ENCODE measurements at regions not wholly inside any gene's neighbourhood (a gene's known extent, or its start where the extent isn't known, plus 50 kb on each side); places are given as distances from the start of the nearest gene placed in this dataset.

DNA sequence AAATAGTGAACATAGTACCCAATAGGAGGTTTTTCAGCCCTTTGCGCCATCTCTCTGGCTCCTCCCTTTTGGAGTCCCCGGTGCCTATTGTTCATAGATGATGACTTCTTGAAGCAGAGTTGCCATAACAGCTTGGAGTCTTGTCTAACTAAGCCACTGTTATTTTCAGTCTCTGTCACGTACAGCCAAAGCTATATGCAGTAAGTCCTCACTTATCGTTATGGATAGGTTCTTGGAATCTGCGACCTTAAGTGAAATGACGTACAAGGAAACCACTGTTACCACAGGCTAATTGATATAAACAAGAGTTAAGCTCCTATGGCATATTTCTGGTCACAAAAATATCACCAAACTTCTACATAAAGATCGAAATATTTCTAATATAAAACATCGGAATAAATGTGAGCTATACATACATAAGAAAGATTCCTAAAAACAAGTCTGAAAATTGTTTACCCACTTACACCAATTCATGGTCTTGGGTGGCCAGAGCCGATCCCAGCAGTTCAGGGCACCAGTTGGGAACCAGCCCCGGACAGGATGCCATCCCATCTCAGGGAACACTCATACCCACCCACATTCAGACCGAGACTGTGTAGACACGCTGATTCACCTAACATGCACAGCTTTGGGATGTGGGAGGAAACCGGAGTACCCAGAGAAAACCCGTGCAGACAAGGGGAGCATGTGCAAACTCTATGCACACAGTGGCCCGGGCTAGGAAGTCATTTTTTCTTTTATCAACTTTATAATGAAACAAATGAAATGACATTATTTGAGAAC, 76.0 kb upstream of the PRPS1L1 start:
- TF ChIP-seq MAZ (IDR thresholded peaks at IDR 0.05; ENCODE audit: borderline replicate concordance, low read depth, low read length): no peak
- TF ChIP-seq ZNF302 (CRISPR knock-in tag; IDR thresholded peaks at IDR 0.05): no peak
- no peak for TF ChIP-seq MAFK (IDR thresholded peaks at IDR 0.05; ENCODE audit: partially characterized antibody)
- TF ChIP-seq, protein P1, sequence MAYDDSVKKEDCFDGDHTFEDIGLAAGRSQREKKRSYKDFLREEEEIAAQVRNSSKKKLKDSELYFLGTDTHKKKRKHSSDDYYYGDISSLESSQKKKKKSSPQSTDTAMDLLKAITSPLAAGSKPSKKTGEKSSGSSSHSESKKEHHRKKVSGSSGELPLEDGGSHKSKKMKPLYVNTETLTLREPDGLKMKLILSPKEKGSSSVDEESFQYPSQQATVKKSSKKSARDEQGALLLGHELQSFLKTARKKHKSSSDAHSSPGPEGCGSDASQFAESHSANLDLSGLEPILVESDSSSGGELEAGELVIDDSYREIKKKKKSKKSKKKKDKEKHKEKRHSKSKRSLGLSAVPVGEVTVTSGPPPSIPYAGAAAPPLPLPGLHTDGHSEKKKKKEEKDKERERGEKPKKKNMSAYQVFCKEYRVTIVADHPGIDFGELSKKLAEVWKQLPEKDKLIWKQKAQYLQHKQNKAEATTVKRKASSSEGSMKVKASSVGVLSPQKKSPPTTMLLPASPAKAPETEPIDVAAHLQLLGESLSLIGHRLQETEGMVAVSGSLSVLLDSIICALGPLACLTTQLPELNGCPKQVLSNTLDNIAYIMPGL (CRISPR knock-in tag; IDR thresholded peaks at IDR 0.05; ENCODE audit: borderline replicate concordance): no peak
- no peak for TF ChIP-seq RAD21 (conservative IDR thresholded peaks at IDR 0.05 in 1 of 2, IDR thresholded peaks at IDR 0.05 in 1 of 2)
- TF ChIP-seq CHD4 (IDR thresholded peaks at IDR 0.05; ENCODE audit: borderline replicate concordance): no peak
- no peak for TF ChIP-seq EHF (CRISPR knock-in tag; IDR thresholded peaks at IDR 0.05)
- no peak for TF ChIP-seq RCOR1 (IDR thresholded peaks at IDR 0.05; ENCODE audit: low read depth, low read length)
- TF ChIP-seq, protein P2, sequence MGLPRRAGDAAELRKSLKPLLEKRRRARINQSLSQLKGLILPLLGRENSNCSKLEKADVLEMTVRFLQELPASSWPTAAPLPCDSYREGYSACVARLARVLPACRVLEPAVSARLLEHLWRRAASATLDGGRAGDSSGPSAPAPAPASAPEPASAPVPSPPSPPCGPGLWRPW (IDR thresholded peaks at IDR 0.05): no peak
- no peak for TF ChIP-seq TFCP2L1 (CRISPR knock-in tag; IDR thresholded peaks at IDR 0.05)
- no peak for TF ChIP-seq CBX2 (IDR thresholded peaks at IDR 0.05; ENCODE audit: borderline replicate concordance, low read depth)
- TF ChIP-seq, protein P3, sequence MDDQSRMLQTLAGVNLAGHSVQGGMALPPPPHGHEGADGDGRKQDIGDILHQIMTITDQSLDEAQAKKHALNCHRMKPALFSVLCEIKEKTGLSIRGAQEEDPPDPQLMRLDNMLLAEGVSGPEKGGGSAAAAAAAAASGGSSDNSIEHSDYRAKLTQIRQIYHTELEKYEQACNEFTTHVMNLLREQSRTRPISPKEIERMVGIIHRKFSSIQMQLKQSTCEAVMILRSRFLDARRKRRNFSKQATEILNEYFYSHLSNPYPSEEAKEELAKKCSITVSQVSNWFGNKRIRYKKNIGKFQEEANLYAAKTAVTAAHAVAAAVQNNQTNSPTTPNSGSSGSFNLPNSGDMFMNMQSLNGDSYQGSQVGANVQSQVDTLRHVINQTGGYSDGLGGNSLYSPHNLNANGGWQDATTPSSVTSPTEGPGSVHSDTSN (IDR thresholded peaks at IDR 0.05): no peak
- no peak for TF ChIP-seq RARB (CRISPR knock-in tag; IDR thresholded peaks at IDR 0.05)
- TF ChIP-seq GATA3 (IDR thresholded peaks at IDR 0.05; ENCODE audit: borderline replicate concordance): no peak
- TF ChIP-seq MYC (IDR thresholded peaks at IDR 0.05; ENCODE audit: borderline replicate concordance, low read length): no peak
- no peak for TF ChIP-seq PHF8 (IDR thresholded peaks at IDR 0.05; ENCODE audit: borderline replicate concordance, low read depth)
- TF ChIP-seq, protein P4, sequence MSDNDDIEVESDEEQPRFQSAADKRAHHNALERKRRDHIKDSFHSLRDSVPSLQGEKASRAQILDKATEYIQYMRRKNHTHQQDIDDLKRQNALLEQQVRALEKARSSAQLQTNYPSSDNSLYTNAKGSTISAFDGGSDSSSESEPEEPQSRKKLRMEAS (IDR thresholded peaks at IDR 0.05): no peak
- TF ChIP-seq KDM5A (IDR thresholded peaks at IDR 0.05): no peak
- no peak for TF ChIP-seq RNF2 (IDR thresholded peaks at IDR 0.05; ENCODE audit: borderline replicate concordance, low read depth)
- TF ChIP-seq, protein P5, sequence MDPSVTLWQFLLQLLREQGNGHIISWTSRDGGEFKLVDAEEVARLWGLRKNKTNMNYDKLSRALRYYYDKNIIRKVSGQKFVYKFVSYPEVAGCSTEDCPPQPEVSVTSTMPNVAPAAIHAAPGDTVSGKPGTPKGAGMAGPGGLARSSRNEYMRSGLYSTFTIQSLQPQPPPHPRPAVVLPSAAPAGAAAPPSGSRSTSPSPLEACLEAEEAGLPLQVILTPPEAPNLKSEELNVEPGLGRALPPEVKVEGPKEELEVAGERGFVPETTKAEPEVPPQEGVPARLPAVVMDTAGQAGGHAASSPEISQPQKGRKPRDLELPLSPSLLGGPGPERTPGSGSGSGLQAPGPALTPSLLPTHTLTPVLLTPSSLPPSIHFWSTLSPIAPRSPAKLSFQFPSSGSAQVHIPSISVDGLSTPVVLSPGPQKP (IDR thresholded peaks at IDR 0.05; ENCODE audit: low read depth, low read length): no peak
- no peak for ATAC-seq
- POLR2A ChIA-PET: no interaction called here
- DNase-seq (ENCODE audit: low read depth in 1 of 2, low spot score in 1 of 2): no peak
- H3K4me3 ChIP-seq: no peak overlapping the region
- CTCF ChIA-PET: interaction anchor here (1.0 kb wide), 1 partner anchor 81 kb away, joined by 3 read pairs; no protein-coding TSS in a partner anchor
- no peaks in the 10 kb centered on the region for H3K4me1 ChIP-seq
- no peak for FAIRE-seq
- no peak overlapping the region for H3K27ac ChIP-seq
- no peaks in the 10 kb centered on the region for H3K9me3 ChIP-seq
- no peak overlapping the region for H3K4me2 ChIP-seq
- WGBS (ENCODE audit: missing lambda C conversion rate): 56% methylated on average over 15 of the region's 15 CpGs

DNA sequence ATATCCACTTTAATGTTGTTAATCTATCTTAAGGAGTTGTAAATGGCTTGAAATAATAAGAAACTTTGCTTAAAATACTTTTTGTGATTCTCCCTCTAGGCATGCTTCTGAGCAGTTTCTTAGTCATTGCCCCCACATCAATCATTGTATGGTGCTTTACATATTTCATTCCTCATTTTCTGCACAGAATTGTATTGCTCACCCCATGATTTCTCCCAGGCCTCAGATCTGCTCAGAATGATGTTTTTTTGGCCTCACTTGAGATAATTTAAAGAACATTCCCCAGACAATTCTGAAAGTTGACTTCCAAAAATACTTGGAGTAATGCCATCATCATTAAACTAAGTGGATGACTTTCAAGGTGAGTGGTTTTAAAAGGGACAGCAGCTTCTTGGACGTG, 82.1 kb upstream of the PRPS1L1 start:
- Histone ChIP-seq H3K4me1 (no peaks in the 10 kb centered on the region), H3K27ac (no peak overlapping the region), H3K4me3 (no peak overlapping the region), H3K9me3 (no peaks in the 10 kb centered on the region), H3K4me2 (no peak overlapping the region)
- ATAC-seq (no peak), FAIRE-seq (no peak), DNase-seq (ENCODE audit: low read depth in 1 of 2, low spot score in 1 of 2) (no peak)
- no peak for TF ChIP-seq HDAC2 (IDR thresholded peaks at IDR 0.05)
- no peak for TF ChIP-seq CBX2 (IDR thresholded peaks at IDR 0.05; ENCODE audit: borderline replicate concordance, low read depth)
- no peak for TF ChIP-seq CBX8 (IDR thresholded peaks at IDR 0.05)
- no peak for TF ChIP-seq SMC3 (IDR thresholded peaks at IDR 0.05)
- TF ChIP-seq TP53 (CRISPR knock-in tag; IDR thresholded peaks at IDR 0.05): no peak
- TF ChIP-seq, protein P6, sequence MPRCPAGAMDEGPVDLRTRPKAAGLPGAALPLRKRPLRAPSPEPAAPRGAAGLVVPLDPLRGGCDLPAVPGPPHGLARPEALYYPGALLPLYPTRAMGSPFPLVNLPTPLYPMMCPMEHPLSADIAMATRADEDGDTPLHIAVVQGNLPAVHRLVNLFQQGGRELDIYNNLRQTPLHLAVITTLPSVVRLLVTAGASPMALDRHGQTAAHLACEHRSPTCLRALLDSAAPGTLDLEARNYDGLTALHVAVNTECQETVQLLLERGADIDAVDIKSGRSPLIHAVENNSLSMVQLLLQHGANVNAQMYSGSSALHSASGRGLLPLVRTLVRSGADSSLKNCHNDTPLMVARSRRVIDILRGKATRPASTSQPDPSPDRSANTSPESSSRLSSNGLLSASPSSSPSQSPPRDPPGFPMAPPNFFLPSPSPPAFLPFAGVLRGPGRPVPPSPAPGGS (IDR thresholded peaks at IDR 0.05): no peak
- no peak for TF ChIP-seq ZSCAN20 (CRISPR knock-in tag; IDR thresholded peaks at IDR 0.05)
- no peak for TF ChIP-seq MYC (IDR thresholded peaks at IDR 0.05; ENCODE audit: borderline replicate concordance, low read length)
- ChIA-PET POLR2A (no interaction called here), CTCF (no interaction called here)
- 25% methylated on average over 1 of the region's 1 CpG for WGBS (ENCODE audit: missing lambda C conversion rate)
